Natural killer cell (primary cell): ENCODE measurements at regions not wholly inside any gene's neighbourhood (a gene's known extent, or its start where the extent isn't known, plus 50 kb on each side); places are given as distances from the start of the nearest gene placed in this dataset.

Experiments
- ATAC-seq, 3 donors: fragments of 150-1000 bp in 2 of 3; fragments of 200-7000 bp in 1 of 3; cut with Tn5 transposase; 1 replicate in 1 of 3; 2 replicates in 2 of 3; pipeline ENCODE4 v1.10.0; 2021; ENCODE audit warnings: mild to moderate bottlenecking in 2 of 3, moderate library complexity in 2 of 3
- DNase-seq, 2 donors: peaks; one replicate each; pipeline versions ENCODE4 v3.0.0 to v3.0.0-alpha.2; 2013 to 2021; ENCODE audit warnings: mixed read lengths in 1 of 2
- H3K27ac ChIP-seq: one replicate; pipeline ENCODE4 v1.5.1; 2013; ENCODE audit warnings: mild to moderate bottlenecking, low read length
- H3K27me3 ChIP-seq: one replicate; pipeline ENCODE4 v1.6.1; 2013; ENCODE audit warnings: low read length; ENCODE audit not compliant: control insufficient read depth, insufficient read depth
- H3K36me3 ChIP-seq: one replicate; pipeline ENCODE4 v1.6.1; 2013; ENCODE audit warnings: low read length; ENCODE audit not compliant: control insufficient read depth, insufficient read depth
- H3K4me1 ChIP-seq: one replicate; pipeline ENCODE4 v1.6.1; 2013; ENCODE audit warnings: low read length; ENCODE audit not compliant: control insufficient read depth, insufficient read depth
- H3K4me3 ChIP-seq: one replicate; pipeline ENCODE4 v1.5.1; 2013; ENCODE audit warnings: low read length
- H3K9me3 ChIP-seq: one replicate; pipeline ENCODE4 v1.6.1; 2013; ENCODE audit warnings: low read length; ENCODE audit not compliant: control insufficient read depth, insufficient read depth
- H3K27ac Mint-ChIP-seq, 2 donors: one replicate each; pipeline ENCODE4 v1.8.0; 2022; ENCODE audit warnings: mild to moderate bottlenecking in 2 of 2, mixed read lengths in 2 of 2, moderate library complexity in 1 of 2
- H3K27me3 Mint-ChIP-seq, 2 donors: one replicate each; pipeline ENCODE4 v1.8.0; 2022; ENCODE audit warnings: low read depth in 2 of 2, mixed read lengths in 2 of 2
- H3K36me3 Mint-ChIP-seq: one replicate; pipeline ENCODE4 v1.8.0; 2022; ENCODE audit warnings: mixed read lengths
- H3K4me1 Mint-ChIP-seq, 2 donors: one replicate each; pipeline ENCODE4 v1.8.0; 2022; ENCODE audit warnings: mixed read lengths in 2 of 2
- H3K4me3 Mint-ChIP-seq: one replicate; pipeline ENCODE4 v1.8.0; 2022; ENCODE audit warnings: mild to moderate bottlenecking, moderate library complexity, mixed read lengths
- H3K9me3 Mint-ChIP-seq, 2 donors: one replicate each; pipeline ENCODE4 v1.8.0; 2022; ENCODE audit warnings: mixed read lengths in 2 of 2
- CTCF ChIP-seq: fragments of 200-600 bp; IDR thresholded peaks from one replicate; pipeline ENCODE4 v1.8.0; 2022; ENCODE audit warnings: antibody characterized with exemption
- WGBS: methylation state at CpG from one replicate; pipeline ENCODE4 v1.1.7; 2013; ENCODE audit warnings: missing lambda C conversion rate; ENCODE audit not compliant: insufficient coverage; 5-methylcytosine and 5-hydroxymethylcytosine counted together
- intact Hi-C: fragments of 100-400 bp; cut with micrococcal nuclease; formaldehyde crosslinking; loops from one replicate; pipeline ENCODE4 v1.14.2; 2022

- no peaks in the 10 kb centered on the region for H3K4me1 ChIP-seq
- H3K27me3 ChIP-seq, result no peaks in the 10 kb centered on the region
- Mint-ChIP-seq H3K4me1 (no peaks in the 10 kb centered on the region), H3K27me3 (peaks cover 0 to 6% of the 10 kb centered on the region in 2 donors), H3K27ac (no peak overlapping the region), H3K4me3 (no peak overlapping the region), H3K36me3 (no peaks in the 10 kb centered on the region), H3K9me3 (peaks cover 2 to 3% of the 10 kb centered on the region in 2 donors)
- H3K9me3 ChIP-seq, result no peaks in the 10 kb centered on the region
- H3K36me3 ChIP-seq, result no peaks in the 10 kb centered on the region
- ATAC-seq (no peak), DNase-seq (no peak)
- no peak for TF ChIP-seq CTCF
- intact Hi-C loops, result no loop called here
- H3K4me3 ChIP-seq, result no peak overlapping the region
- no peak overlapping the region for H3K27ac ChIP-seq
- whole genome bisulfite sequencing, result 89% methylated on average over 9 of the region's 9 CpGs
Measured at GRCh38 chr10:130357226-130357625, 221.0 kb downstream of the GLRX3 start.

GRCh38 chr10:130357951-130358350 lies 221.8 kb downstream of the GLRX3 start:
- ATAC-seq, result no peak
- Mint-ChIP-seq H3K27me3 (peaks cover 0 to 6% of the 10 kb centered on the region in 2 donors), H3K4me1 (no peaks in the 10 kb centered on the region), H3K27ac (no peak overlapping the region), H3K4me3 (no peak overlapping the region), H3K9me3 (peaks cover 2 to 3% of the 10 kb centered on the region in 2 donors), H3K36me3 (no peaks in the 10 kb centered on the region)
- Histone ChIP-seq H3K36me3 (no peaks in the 10 kb centered on the region), H3K27me3 (no peaks in the 10 kb centered on the region), H3K4me1 (no peaks in the 10 kb centered on the region), H3K4me3 (no peak overlapping the region), H3K27ac (no peak overlapping the region), H3K9me3 (no peaks in the 10 kb centered on the region)
- intact Hi-C loops, result no loop called here
- TF ChIP-seq CTCF, result no peak
- WGBS, result 78% methylated on average over 12 of the region's 12 CpGs
- DNase-seq, result no peak

GRCh38 chr10:130358981-130359650 lies 222.9 kb downstream of the GLRX3 start:
- no peak for ATAC-seq
- Mint-ChIP-seq H3K27ac (no peak overlapping the region), H3K36me3 (no peaks in the 10 kb centered on the region), H3K4me1 (no peaks in the 10 kb centered on the region), H3K4me3 (no peak overlapping the region), H3K9me3 (peaks cover 2 to 3% of the 10 kb centered on the region in 2 donors), H3K27me3 (peaks cover 0 to 6% of the 10 kb centered on the region in 2 donors)
- no peak overlapping the region for H3K4me3 ChIP-seq
- no peak for DNase-seq
- intact Hi-C loops, result no loop called here
- WGBS, result 85% methylated on average over 22 of the region's 23 CpGs
- no peaks in the 10 kb centered on the region for H3K4me1 ChIP-seq
- H3K9me3 ChIP-seq, result no peaks in the 10 kb centered on the region
- H3K36me3 ChIP-seq, result no peaks in the 10 kb centered on the region
- H3K27me3 ChIP-seq, result no peaks in the 10 kb centered on the region
- no peak overlapping the region for H3K27ac ChIP-seq
- no peak for TF ChIP-seq CTCF

GRCh38 chr10:130359711-130360110 lies 223.5 kb downstream of the GLRX3 start:
- TF ChIP-seq CTCF, result no peak
- Mint-ChIP-seq H3K4me3 (no peak overlapping the region), H3K27me3 (peaks cover 0 to 6% of the 10 kb centered on the region in 2 donors), H3K9me3 (peaks cover 2 to 3% of the 10 kb centered on the region in 2 donors), H3K36me3 (no peaks in the 10 kb centered on the region), H3K27ac (no peak overlapping the region), H3K4me1 (no peaks in the 10 kb centered on the region)
- Histone ChIP-seq H3K4me1 (no peaks in the 10 kb centered on the region), H3K9me3 (no peaks in the 10 kb centered on the region), H3K27me3 (no peaks in the 10 kb centered on the region), H3K36me3 (no peaks in the 10 kb centered on the region), H3K27ac (no peak overlapping the region), H3K4me3 (no peak overlapping the region)
- no peak for DNase-seq
- intact Hi-C loops, result no loop called here
- WGBS, result 89% methylated on average over 12 of the region's 12 CpGs
- ATAC-seq, result no peak
